HL-60 (cell line): ENCODE measurements at regions not wholly inside any gene's neighbourhood (a gene's known extent, or its start where the extent isn't known, plus 50 kb on each side); places are given as distances from the start of the nearest gene placed in this dataset.

ENCODE experiments used
- DNase-seq, 2 experiments: peaks; one replicate each; pipeline ENCODE4 v3.0.0-alpha.2; 2010 to 2020; ENCODE audit warnings: low read depth in 1 of 2, low spot score in 1 of 2
- H3K27ac ChIP-seq: fragments of 250-450 bp; sonication (Bioruptor Pico); replicated peaks from 2 replicates; pipeline ENCODE4 v1.5.1; 2020; ENCODE audit warnings: mild to moderate bottlenecking, moderate library complexity
- H3K27me3 ChIP-seq: fragments of 250-450 bp; sonication (Bioruptor Pico); 2 replicates; pipeline ENCODE4 v1.5.1; 2021; ENCODE audit warnings: mild to moderate bottlenecking, moderate library complexity; ENCODE audit not compliant: insufficient read depth, poor library complexity, severe bottlenecking
- H3K4me3 ChIP-seq: replicated peaks from 2 replicates; pipeline ENCODE4 v1.5.1; 2011; ENCODE audit warnings: mild to moderate bottlenecking, control low read depth, low read length; ENCODE audit not compliant: insufficient read depth
- GABPA ChIP-seq: IDR thresholded peaks from 2 replicates; pipeline ENCODE4 v1.6.1; 2012; ENCODE audit warnings: low read depth
- POLR2AphosphoS5 ChIP-seq: IDR thresholded peaks from 2 replicates; pipeline ENCODE4 v1.6.1; 2012; ENCODE audit warnings: low read depth
- SPI1 ChIP-seq: IDR thresholded peaks from 2 replicates; pipeline ENCODE4 v1.6.1; 2012; ENCODE audit warnings: low read depth, mild to moderate bottlenecking, borderline replicate concordance
- TF ChIP-seq, protein P1 (sequence below): IDR thresholded peaks from one replicate; pipeline ENCODE4 v1.5.1; 2011; ENCODE audit warnings: low read length, control low read depth, inconsistent platforms; ENCODE audit not compliant: insufficient read depth
- TF ChIP-seq, protein P2 (sequence below): IDR thresholded peaks from 2 replicates; pipeline ENCODE4 v1.6.1; 2012; ENCODE audit warnings: low read depth; ENCODE audit not compliant: insufficient replicate concordance

DNA sequence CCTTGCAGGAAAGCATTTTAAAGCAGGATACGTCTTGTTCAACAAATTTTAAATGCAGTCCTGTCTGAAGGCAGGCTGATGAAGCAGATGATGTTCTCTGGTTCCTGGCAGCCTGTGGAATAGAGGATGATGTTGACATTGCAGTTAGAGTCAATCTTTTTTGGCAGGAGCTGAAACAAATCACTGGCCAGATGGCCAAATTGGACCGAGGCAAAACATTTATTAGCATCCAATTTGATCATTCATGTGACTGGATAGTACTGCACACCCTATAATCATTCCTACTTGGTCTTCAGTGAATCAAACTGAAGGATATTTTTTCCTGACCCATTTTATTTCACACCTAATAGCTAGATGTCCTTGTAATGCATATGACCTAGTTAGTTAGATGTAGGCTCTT is 172.2 kb upstream of the SLC10A2 start:
- Histone ChIP-seq H3K4me3 (no peak overlapping the region), H3K27me3 (no peaks in the 10 kb centered on the region), H3K27ac (no peak overlapping the region)
- no peak for DNase-seq
- TF ChIP-seq, protein P1, sequence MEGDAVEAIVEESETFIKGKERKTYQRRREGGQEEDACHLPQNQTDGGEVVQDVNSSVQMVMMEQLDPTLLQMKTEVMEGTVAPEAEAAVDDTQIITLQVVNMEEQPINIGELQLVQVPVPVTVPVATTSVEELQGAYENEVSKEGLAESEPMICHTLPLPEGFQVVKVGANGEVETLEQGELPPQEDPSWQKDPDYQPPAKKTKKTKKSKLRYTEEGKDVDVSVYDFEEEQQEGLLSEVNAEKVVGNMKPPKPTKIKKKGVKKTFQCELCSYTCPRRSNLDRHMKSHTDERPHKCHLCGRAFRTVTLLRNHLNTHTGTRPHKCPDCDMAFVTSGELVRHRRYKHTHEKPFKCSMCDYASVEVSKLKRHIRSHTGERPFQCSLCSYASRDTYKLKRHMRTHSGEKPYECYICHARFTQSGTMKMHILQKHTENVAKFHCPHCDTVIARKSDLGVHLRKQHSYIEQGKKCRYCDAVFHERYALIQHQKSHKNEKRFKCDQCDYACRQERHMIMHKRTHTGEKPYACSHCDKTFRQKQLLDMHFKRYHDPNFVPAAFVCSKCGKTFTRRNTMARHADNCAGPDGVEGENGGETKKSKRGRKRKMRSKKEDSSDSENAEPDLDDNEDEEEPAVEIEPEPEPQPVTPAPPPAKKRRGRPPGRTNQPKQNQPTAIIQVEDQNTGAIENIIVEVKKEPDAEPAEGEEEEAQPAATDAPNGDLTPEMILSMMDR: no peak
- no peak for TF ChIP-seq SPI1
- no peak for TF ChIP-seq POLR2AphosphoS5
- TF ChIP-seq GABPA: no peak
- TF ChIP-seq, protein P2, sequence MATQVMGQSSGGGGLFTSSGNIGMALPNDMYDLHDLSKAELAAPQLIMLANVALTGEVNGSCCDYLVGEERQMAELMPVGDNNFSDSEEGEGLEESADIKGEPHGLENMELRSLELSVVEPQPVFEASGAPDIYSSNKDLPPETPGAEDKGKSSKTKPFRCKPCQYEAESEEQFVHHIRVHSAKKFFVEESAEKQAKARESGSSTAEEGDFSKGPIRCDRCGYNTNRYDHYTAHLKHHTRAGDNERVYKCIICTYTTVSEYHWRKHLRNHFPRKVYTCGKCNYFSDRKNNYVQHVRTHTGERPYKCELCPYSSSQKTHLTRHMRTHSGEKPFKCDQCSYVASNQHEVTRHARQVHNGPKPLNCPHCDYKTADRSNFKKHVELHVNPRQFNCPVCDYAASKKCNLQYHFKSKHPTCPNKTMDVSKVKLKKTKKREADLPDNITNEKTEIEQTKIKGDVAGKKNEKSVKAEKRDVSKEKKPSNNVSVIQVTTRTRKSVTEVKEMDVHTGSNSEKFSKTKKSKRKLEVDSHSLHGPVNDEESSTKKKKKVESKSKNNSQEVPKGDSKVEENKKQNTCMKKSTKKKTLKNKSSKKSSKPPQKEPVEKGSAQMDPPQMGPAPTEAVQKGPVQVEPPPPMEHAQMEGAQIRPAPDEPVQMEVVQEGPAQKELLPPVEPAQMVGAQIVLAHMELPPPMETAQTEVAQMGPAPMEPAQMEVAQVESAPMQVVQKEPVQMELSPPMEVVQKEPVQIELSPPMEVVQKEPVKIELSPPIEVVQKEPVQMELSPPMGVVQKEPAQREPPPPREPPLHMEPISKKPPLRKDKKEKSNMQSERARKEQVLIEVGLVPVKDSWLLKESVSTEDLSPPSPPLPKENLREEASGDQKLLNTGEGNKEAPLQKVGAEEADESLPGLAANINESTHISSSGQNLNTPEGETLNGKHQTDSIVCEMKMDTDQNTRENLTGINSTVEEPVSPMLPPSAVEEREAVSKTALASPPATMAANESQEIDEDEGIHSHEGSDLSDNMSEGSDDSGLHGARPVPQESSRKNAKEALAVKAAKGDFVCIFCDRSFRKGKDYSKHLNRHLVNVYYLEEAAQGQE: no peak

DNA sequence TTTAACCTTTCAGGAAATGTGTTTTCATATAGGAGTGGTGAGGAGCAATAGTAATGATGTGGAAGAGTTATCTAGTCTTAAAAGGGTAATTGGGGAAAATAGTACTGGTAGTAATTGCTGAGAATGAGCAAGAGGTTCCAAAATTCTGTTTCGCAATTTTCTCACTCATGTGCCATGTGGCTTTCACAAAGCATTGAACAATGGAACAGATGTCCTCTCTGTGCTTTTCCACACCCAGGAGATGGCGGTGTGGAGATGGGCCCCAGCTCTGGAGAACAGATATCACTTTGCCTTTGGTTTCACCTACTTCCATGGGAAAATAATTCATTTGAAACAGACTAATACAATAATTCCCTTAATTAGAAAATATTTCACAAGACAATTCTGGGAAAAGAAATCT is 170.0 kb upstream of the SLC10A2 start:
- no peak for DNase-seq
- Histone ChIP-seq H3K4me3 (no peak overlapping the region), H3K27ac (no peak overlapping the region), H3K27me3 (no peaks in the 10 kb centered on the region)
- no peak for TF ChIP-seq POLR2AphosphoS5
- TF ChIP-seq, protein P1: no peak
- no peak for TF ChIP-seq SPI1
- TF ChIP-seq GABPA: no peak
- TF ChIP-seq, protein P2: no peak

DNA sequence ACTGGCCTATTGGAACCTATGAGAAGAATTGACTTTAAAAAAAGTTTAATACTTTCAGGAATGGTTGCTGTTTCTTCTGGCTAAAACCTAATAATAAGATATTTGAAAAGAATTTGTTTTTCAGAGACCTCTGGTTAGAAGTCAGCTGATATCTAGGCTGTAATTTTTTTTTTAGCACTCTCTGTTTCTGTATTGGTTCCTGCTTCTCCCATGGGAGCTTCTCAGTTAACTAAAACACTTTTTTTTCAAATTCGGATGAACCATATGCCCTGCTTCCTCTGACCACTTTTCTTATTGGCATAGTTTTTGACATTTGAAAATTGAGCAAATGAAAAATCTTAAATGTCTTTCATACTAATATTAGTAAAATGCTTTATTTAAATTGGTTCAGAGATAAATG is 163.5 kb upstream of the SLC10A2 start:
- TF ChIP-seq SPI1: no peak
- no peak for TF ChIP-seq POLR2AphosphoS5
- TF ChIP-seq GABPA: no peak
- TF ChIP-seq, protein P1: no peak
- TF ChIP-seq, protein P2: no peak

More for the DNA sequence above, 163.5 kb upstream of the SLC10A2 start:
- Histone ChIP-seq H3K27me3 (peaks cover 5% of the 10 kb centered on the region), H3K4me3 (no peak overlapping the region), H3K27ac (no peak overlapping the region)
- DNase-seq: no peak
